OCI-LY1 (cell line): ENCODE measurements at regions not wholly inside any gene's neighbourhood (a gene's known extent, or its start where the extent isn't known, plus 50 kb on each side); places are given as distances from the start of the nearest gene placed in this dataset.

Source experiments
- H2AFZ ChIP-seq: fragments of 200-600 bp; sonication (generic), shearing (Covaris generic); 2 replicates; pipeline ENCODE4 v1.6.0; 2014; ENCODE audit warnings: antibody characterized with exemption, mild to moderate bottlenecking, low read length
- H3F3A ChIP-seq: fragments of 200-600 bp; sonication (generic), shearing (Covaris generic); 2 replicates; pipeline ENCODE4 v1.6.0; 2014; ENCODE audit warnings: mild to moderate bottlenecking, antibody characterized with exemption, low read length, moderate library complexity; ENCODE audit not compliant: insufficient read depth
- H3K27ac ChIP-seq: fragments of 200-600 bp; sonication (generic); 2 replicates; pipeline ENCODE4 v1.5.1; 2014; ENCODE audit warnings: low read length, mixed run types, mild to moderate bottlenecking, low read depth; ENCODE audit not compliant: poor library complexity, severe bottlenecking
- H3K27me3 ChIP-seq: fragments of 200-600 bp; sonication (generic); 2 replicates; pipeline ENCODE4 v1.6.0; 2014; ENCODE audit warnings: antibody characterized with exemption, mild to moderate bottlenecking, low read length, moderate library complexity; ENCODE audit not compliant: insufficient read depth
- H3K36me3 ChIP-seq: fragments of 200-600 bp; sonication (generic); 2 replicates; pipeline ENCODE4 v1.6.1; 2014; ENCODE audit warnings: mild to moderate bottlenecking, antibody characterized with exemption, low read length, moderate library complexity, mixed read lengths; ENCODE audit not compliant: insufficient read depth
- H3K4me1 ChIP-seq: fragments of 200-600 bp; sonication (generic); 2 replicates; pipeline ENCODE4 v1.5.1; 2014; ENCODE audit warnings: mild to moderate bottlenecking, low read length, moderate library complexity; ENCODE audit not compliant: insufficient read depth, severe bottlenecking
- H3K4me2 ChIP-seq: fragments of 200-600 bp; sonication (generic), shearing (Covaris generic); 2 replicates; pipeline ENCODE4 v1.6.1; 2014; ENCODE audit warnings: low read length
- H3K4me3 ChIP-seq: fragments of 200-600 bp; sonication (generic); 2 replicates; pipeline ENCODE4 v1.5.1; 2014; ENCODE audit warnings: low read length, low read depth, mild to moderate bottlenecking, mixed read lengths; ENCODE audit not compliant: poor library complexity, severe bottlenecking
- H3K79me2 ChIP-seq: fragments of 200-600 bp; shearing (Covaris generic); 2 replicates; pipeline ENCODE4 v1.6.1; 2016; ENCODE audit warnings: mixed run types, low read length, mixed read lengths; ENCODE audit not compliant: insufficient read depth
- H3K9ac ChIP-seq: fragments of 200-600 bp; sonication (generic), shearing (Covaris generic); 2 replicates; pipeline ENCODE4 v1.6.1; 2014; ENCODE audit warnings: mild to moderate bottlenecking, low read length, mixed read lengths
- H3K9me2 ChIP-seq: fragments of 200-600 bp; sonication (generic), shearing (Covaris generic); 2 replicates; pipeline ENCODE4 v1.6.1; 2014; ENCODE audit warnings: low read depth, mild to moderate bottlenecking, low read length, mixed read lengths
- H3K9me3 ChIP-seq: fragments of 200-600 bp; shearing (Covaris generic); 2 replicates; pipeline ENCODE4 v1.6.1; 2014; ENCODE audit warnings: low read length, mixed read lengths
- H4K20me1 ChIP-seq: fragments of 200-600 bp; sonication (generic), shearing (Covaris generic); 2 replicates; pipeline ENCODE4 v1.6.0; 2016; ENCODE audit warnings: mild to moderate bottlenecking, low read length; ENCODE audit not compliant: insufficient read depth
- EZH2 ChIP-seq: fragments of 200-600 bp; sonication (generic), shearing (Covaris generic); IDR thresholded peaks from 2 replicates; pipeline ENCODE4 v1.8.0; 2017; ENCODE audit warnings: borderline replicate concordance, mixed run types, mild to moderate bottlenecking, antibody characterized with exemption, low read length, moderate library complexity, mixed read lengths
- TF ChIP-seq, protein P1 (sequence below): fragments of 200-600 bp; sonication (generic), shearing (Covaris generic); IDR thresholded peaks from 2 replicates; pipeline ENCODE4 v1.5.1; 2017; ENCODE audit warnings: mild to moderate bottlenecking, antibody characterized with exemption, low read length, moderate library complexity, mixed read lengths

- Histone ChIP-seq H3K36me3 (no peaks in the 10 kb centered on the region), H4K20me1 (no peaks in the 10 kb centered on the region), H3K79me2 (no peaks in the 10 kb centered on the region), H2AFZ (no peak overlapping the region), H3F3A (no peaks in the 10 kb centered on the region), H3K4me3 (no peak overlapping the region), H3K9me3 (no peaks in the 10 kb centered on the region), H3K27ac (no peak overlapping the region), H3K27me3 (peaks cover 10% of the 10 kb centered on the region; the same call in 1 of the 2 replicates), H3K9me2 (no peaks in the 10 kb centered on the region), H3K9ac (no peak overlapping the region), H3K4me1 (no peaks in the 10 kb centered on the region), H3K4me2 (no peak overlapping the region)
- TF ChIP-seq, protein P1, sequence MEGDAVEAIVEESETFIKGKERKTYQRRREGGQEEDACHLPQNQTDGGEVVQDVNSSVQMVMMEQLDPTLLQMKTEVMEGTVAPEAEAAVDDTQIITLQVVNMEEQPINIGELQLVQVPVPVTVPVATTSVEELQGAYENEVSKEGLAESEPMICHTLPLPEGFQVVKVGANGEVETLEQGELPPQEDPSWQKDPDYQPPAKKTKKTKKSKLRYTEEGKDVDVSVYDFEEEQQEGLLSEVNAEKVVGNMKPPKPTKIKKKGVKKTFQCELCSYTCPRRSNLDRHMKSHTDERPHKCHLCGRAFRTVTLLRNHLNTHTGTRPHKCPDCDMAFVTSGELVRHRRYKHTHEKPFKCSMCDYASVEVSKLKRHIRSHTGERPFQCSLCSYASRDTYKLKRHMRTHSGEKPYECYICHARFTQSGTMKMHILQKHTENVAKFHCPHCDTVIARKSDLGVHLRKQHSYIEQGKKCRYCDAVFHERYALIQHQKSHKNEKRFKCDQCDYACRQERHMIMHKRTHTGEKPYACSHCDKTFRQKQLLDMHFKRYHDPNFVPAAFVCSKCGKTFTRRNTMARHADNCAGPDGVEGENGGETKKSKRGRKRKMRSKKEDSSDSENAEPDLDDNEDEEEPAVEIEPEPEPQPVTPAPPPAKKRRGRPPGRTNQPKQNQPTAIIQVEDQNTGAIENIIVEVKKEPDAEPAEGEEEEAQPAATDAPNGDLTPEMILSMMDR: no peak
Observed at GRCh38 chr3:194870394-194871110, 184.9 kb downstream of the FAM43A start.

DNA sequence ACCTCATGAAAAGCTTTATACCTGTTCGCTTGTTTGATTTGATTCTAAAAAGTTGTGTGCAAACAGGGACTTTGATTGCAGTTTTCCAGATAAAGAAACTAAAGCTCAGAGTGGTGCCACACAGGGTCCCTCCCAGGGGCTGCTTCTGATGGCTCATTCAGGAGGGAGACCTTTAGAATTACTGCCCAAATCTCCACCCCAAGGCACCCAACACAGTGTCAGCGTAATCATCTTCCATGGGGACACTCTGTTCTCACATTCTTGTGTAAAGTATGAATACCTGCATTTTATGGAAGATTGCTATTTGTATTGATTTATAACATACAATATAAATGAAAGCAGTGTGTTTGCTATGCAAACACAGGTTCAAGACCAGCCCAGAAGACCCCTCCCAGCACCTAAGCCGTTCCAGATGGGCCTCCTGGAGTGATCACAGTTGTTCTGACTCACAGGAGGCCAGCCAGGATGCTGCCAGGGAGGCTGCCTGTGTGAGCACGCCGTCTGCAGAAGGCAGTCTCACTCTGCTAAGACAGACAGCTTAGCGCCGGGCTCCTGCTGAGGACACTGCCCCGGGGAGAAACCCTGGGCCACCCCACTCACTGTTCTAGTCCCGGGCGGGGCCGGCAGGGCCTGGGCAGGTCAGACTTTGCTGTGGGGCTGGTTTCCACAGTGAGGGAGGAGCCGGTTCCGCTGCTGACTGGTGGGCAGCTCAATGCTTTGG is 185.6 kb downstream of the FAM43A start:
- H3K4me2 ChIP-seq: no peak overlapping the region
- peaks cover 10% of the 10 kb centered on the region; the same call in 1 of the 2 replicates for H3K27me3 ChIP-seq
- H3K4me3 ChIP-seq: no peak overlapping the region

GRCh38 chr3:194871864-194872668 is 186.4 kb downstream of the FAM43A start:
- no peaks in the 10 kb centered on the region for H3K4me1 ChIP-seq

More for the DNA sequence above, 185.6 kb downstream of the FAM43A start:
- Histone ChIP-seq H3K9me2 (no peaks in the 10 kb centered on the region), H2AFZ (no peak overlapping the region), H3K79me2 (no peaks in the 10 kb centered on the region), H3K9me3 (no peaks in the 10 kb centered on the region), H3F3A (no peaks in the 10 kb centered on the region), H3K36me3 (no peaks in the 10 kb centered on the region), H4K20me1 (no peaks in the 10 kb centered on the region), H3K4me1 (no peaks in the 10 kb centered on the region), H3K27ac (no peak overlapping the region), H3K9ac (no peak overlapping the region)
- TF ChIP-seq EZH2: no peak

More at GRCh38 chr3:194871864-194872668, 186.4 kb downstream of the FAM43A start:
- Histone ChIP-seq H3K9me3 (no peaks in the 10 kb centered on the region), H3K27me3 (peaks cover 6% of the 10 kb centered on the region; the same call in 1 of the 2 replicates), H3K4me2 (no peak overlapping the region), H4K20me1 (no peaks in the 10 kb centered on the region), H3K9me2 (no peaks in the 10 kb centered on the region), H3K27ac (no peak overlapping the region), H2AFZ (no peak overlapping the region), H3K9ac (no peak overlapping the region), H3K36me3 (no peaks in the 10 kb centered on the region), H3K4me3 (no peak overlapping the region), H3K79me2 (no peaks in the 10 kb centered on the region), H3F3A (no peaks in the 10 kb centered on the region)
- TF ChIP-seq, protein P1: no peak
- TF ChIP-seq EZH2: no peak
